Spleen (tissue), 11 donors: ENCODE measurements at regions not wholly inside any gene's neighbourhood (a gene's known extent, or its start where the extent isn't known, plus 50 kb on each side); places are given as distances from the start of the nearest gene placed in this dataset.

Experiments
- DNase-seq: peaks from one replicate; pipeline ENCODE4 v3.0.0-alpha.2; 2020
- H3K27ac ChIP-seq, 8 donors: fragments of 200-600 bp; sonication (generic) in 7 of 8; 1 replicate in 4 of 8; 2 replicates in 4 of 8; pipeline versions ENCODE4 v1.5.0 to v1.8.0; 2016 to 2021; ENCODE audit warnings: inconsistent platforms in 4 of 8, mild to moderate bottlenecking in 4 of 8, moderate library complexity in 1 of 8
- H3K27me3 ChIP-seq, 7 donors: fragments of 200-600 bp; sonication (generic) in 6 of 7; replicated peaks in 1 of 7; 1 replicate in 4 of 7; 2 replicates in 3 of 7; pipeline versions ENCODE4 v1.5.0 to v1.8.0; 2016 to 2021; ENCODE audit warnings: inconsistent platforms in 3 of 7, mild to moderate bottlenecking in 1 of 7
- H3K36me3 ChIP-seq, 6 donors: fragments of 200-600 bp; sonication (generic) in 5 of 6; 1 replicate in 4 of 6; 2 replicates in 2 of 6; pipeline versions ENCODE4 v1.5.0 to v1.8.0; 2016 to 2021; ENCODE audit warnings: inconsistent platforms in 2 of 6
- H3K4me1 ChIP-seq, 6 donors: fragments of 200-600 bp; sonication (generic) in 5 of 6; 1 replicate in 3 of 6; 2 replicates in 3 of 6; pipeline versions ENCODE4 v1.5.0 to v1.8.0; 2016 to 2021; ENCODE audit warnings: inconsistent platforms in 3 of 6
- H3K4me3 ChIP-seq, 8 donors: fragments of 200-600 bp; sonication (generic) in 7 of 8; 1 replicate in 4 of 8; 2 replicates in 4 of 8; pipeline versions ENCODE4 v1.5.0 to v1.8.0; 2016 to 2021; ENCODE audit warnings: inconsistent platforms in 4 of 8, mild to moderate bottlenecking in 4 of 8, moderate library complexity in 2 of 8
- H3K9me3 ChIP-seq, 8 donors: fragments of 200-600 bp; sonication (generic) in 7 of 8; 1 replicate in 4 of 8; 2 replicates in 4 of 8; pipeline versions ENCODE4 v1.5.0 to v1.8.0; 2016 to 2021; ENCODE audit warnings: inconsistent platforms in 4 of 8
- POLR2A ChIP-seq, 3 donors: fragments of 450-650 bp; IDR thresholded peaks; one replicate each; pipeline ENCODE4 v1.5.1; 2017; ENCODE audit warnings: antibody characterized with exemption in 3 of 3, mild to moderate bottlenecking in 1 of 3
- POLR2AphosphoS5 ChIP-seq, 3 donors: sonication (generic); formaldehyde crosslinking; IDR thresholded peaks; one replicate each; pipeline ENCODE4 v1.5.1; 2017; ENCODE audit warnings: antibody characterized with exemption in 3 of 3
- WGBS, 5 donors: extraction: QIAGEN DNeasy Blood & Tissue Kit in 3 of 5; methylation state at CpG; one replicate each; pipeline versions ENCODE4 v1.1.5 to v1.1.7; 2013 to 2018; 5-methylcytosine and 5-hydroxymethylcytosine counted together
- intact Hi-C: fragments of 100-400 bp; cut with DNase I; formaldehyde crosslinking; loops from one replicate; pipeline ENCODE4 v1.15.0; 2023; ENCODE audit warnings: low total_unique reads
- TF ChIP-seq, protein P1 (sequence below), 11 experiments: fragments of 200-600 bp in 7 of 11; fragments of 450-650 bp in 4 of 11; sonication (generic) in 4 of 11; IDR thresholded peaks in 8 of 11; conservative IDR thresholded peaks in 3 of 11; 1 replicate in 7 of 11; 2 replicates in 4 of 11; pipeline versions ENCODE4 v1.4.0 to v1.8.0; 2016 to 2021; ENCODE audit warnings: antibody characterized with exemption in 11 of 11, inconsistent platforms in 4 of 11, mild to moderate bottlenecking in 1 of 11
- donor health status: healthy with polysubstance abuse.
- donor health status: DM: no; HTN: no; CAD: no; lungs with moderate emphysema.
- donor health status: DM: no; HTN: no; CAD: no.
- donor health status: Bipolar disorder and iron deficiency.
- donor health status: healthy.
- donor health status: DM: no; HTN: no; CAD: no.
- donor health status: DM: yes; HTN: yes; CAD: no.

DNA sequence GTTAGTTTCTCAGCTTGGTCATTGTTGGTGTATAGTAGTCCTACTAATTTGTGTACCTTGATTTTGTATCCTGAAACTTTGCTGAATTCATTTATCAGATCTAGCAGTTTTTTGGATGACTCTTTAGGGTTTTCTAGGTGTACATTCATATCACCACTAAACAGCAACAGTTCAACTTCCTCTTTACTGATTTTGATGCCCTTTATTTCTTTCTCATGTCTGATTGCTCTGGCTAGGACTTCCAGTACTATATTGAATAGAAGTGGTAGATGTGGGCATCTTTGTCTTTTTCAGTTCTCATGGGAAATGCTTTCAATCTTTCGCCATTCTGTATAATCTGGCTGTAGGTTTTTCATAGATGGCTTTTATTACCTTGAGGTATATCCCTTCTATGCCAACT lies 61.3 kb upstream of the HEY2 start:
- H3K4me1 ChIP-seq, result no peaks in the 10 kb centered on the region
- H3K9me3 ChIP-seq, result peaks cover 0 to 37% (median 17%) of the 10 kb centered on the region in 8 donors
- DNase-seq, result no peak
- no peak overlapping the region for H3K27ac ChIP-seq
- TF ChIP-seq POLR2A (IDR thresholded peaks at IDR 0.05), result no peak
- no peak for TF ChIP-seq POLR2AphosphoS5 (IDR thresholded peaks at IDR 0.05)
- TF ChIP-seq, protein P1, sequence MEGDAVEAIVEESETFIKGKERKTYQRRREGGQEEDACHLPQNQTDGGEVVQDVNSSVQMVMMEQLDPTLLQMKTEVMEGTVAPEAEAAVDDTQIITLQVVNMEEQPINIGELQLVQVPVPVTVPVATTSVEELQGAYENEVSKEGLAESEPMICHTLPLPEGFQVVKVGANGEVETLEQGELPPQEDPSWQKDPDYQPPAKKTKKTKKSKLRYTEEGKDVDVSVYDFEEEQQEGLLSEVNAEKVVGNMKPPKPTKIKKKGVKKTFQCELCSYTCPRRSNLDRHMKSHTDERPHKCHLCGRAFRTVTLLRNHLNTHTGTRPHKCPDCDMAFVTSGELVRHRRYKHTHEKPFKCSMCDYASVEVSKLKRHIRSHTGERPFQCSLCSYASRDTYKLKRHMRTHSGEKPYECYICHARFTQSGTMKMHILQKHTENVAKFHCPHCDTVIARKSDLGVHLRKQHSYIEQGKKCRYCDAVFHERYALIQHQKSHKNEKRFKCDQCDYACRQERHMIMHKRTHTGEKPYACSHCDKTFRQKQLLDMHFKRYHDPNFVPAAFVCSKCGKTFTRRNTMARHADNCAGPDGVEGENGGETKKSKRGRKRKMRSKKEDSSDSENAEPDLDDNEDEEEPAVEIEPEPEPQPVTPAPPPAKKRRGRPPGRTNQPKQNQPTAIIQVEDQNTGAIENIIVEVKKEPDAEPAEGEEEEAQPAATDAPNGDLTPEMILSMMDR (IDR thresholded peaks at IDR 0.05 in 8 of 11, conservative IDR thresholded peaks at IDR 0.05 in 3 of 11), result no peak
- WGBS, 5 donors, result 72 to 91% (median 81%) methylated on average over 1 of the region's 1 CpG
- H3K36me3 ChIP-seq, result no peaks in the 10 kb centered on the region
- intact Hi-C loops, result no loop called here
- H3K4me3 ChIP-seq, result no peak overlapping the region
- H3K27me3 ChIP-seq, result peaks cover 0 to 4% (median 0%) of the 10 kb centered on the region in 7 donors

- no peak for DNase-seq
Observed at GRCh38 chr6:125693480-125693879, 56.0 kb upstream of the HEY2 start.

GRCh38 chr6:125699591-125699990 lies 49.8 kb upstream of the HEY2 start:
- no peaks in the 10 kb centered on the region for H3K27me3 ChIP-seq
- TF ChIP-seq POLR2A (IDR thresholded peaks at IDR 0.05) (no peak), POLR2AphosphoS5 (IDR thresholded peaks at IDR 0.05) (no peak)
- TF ChIP-seq, protein P1 (IDR thresholded peaks at IDR 0.05 in 8 of 11, conservative IDR thresholded peaks at IDR 0.05 in 3 of 11), result no peak
- DNase-seq, result no peak
- no peaks in the 10 kb centered on the region for H3K9me3 ChIP-seq
- WGBS, 5 donors, result 73 to 90% (median 87%) methylated on average over 4 of the region's 4 CpGs
- no peak overlapping the region for H3K27ac ChIP-seq
- no peak overlapping the region for H3K4me3 ChIP-seq
- intact Hi-C loops, result no loop called here
- no peaks in the 10 kb centered on the region for H3K36me3 ChIP-seq
- no peaks in the 10 kb centered on the region for H3K4me1 ChIP-seq

More at GRCh38 chr6:125693480-125693879, 56.0 kb upstream of the HEY2 start:
- Histone ChIP-seq H3K9me3 (peaks cover 0 to 31% (median 13%) of the 10 kb centered on the region in 8 donors), H3K36me3 (no peaks in the 10 kb centered on the region), H3K4me3 (no peak overlapping the region), H3K27ac (no peak overlapping the region), H3K27me3 (peaks cover 0 to 11% (median 0%) of the 10 kb centered on the region in 7 donors), H3K4me1 (no peaks in the 10 kb centered on the region)
- no peak for TF ChIP-seq POLR2AphosphoS5 (IDR thresholded peaks at IDR 0.05)
- TF ChIP-seq, protein P1 (IDR thresholded peaks at IDR 0.05 in 8 of 11, conservative IDR thresholded peaks at IDR 0.05 in 3 of 11), result no peak
- TF ChIP-seq POLR2A (IDR thresholded peaks at IDR 0.05), result no peak
- intact Hi-C loops, result no loop called here
- 0 to 60% (median 50%) methylated on average over 1 of the region's 1 CpG for WGBS, 5 donors
